NCI-H2171 treated with DMSO at 0.1 percent for 48 hours (cell line): ENCODE measurements at regions not wholly inside any gene's neighbourhood (a gene's known extent, or its start where the extent isn't known, plus 50 kb on each side); places are given as distances from the start of the nearest gene placed in this dataset.

Experiments
- DNase-seq: peaks from one replicate; lab custom pipeline; 2025; lab: John Stamatoyannopoulos, UW

- DNase-seq: no peak
Observed at GRCh38 chr12:115176741-115177400, 492.9 kb upstream of the TBX3 start.

GRCh38 chr12:115174920-115175319 lies 490.9 kb upstream of the TBX3 start:
- no peak for DNase-seq

- no peak for DNase-seq
Observed at GRCh38 chr12:115172521-115172920, 488.5 kb upstream of the TBX3 start.

DNA sequence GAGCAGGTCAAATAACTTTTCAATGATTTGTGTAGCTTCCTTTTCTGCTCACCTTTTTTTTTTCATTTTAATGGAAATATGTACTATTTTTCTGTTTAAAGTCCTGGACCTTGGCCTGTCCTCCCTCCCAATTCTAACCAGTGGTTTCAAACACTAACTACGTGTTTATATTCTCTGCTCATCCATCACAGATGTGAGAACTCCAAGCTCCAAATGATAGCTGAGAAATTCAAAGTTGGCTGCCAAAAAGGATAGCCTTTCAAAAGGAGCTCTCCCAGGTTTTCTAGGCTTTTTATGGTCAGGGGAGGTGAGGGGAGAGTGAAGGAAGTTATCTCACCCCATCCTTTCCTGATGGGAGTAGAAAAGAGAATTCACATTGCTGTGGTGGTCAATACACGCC lies 486.0 kb upstream of the TBX3 start:
- no peak for DNase-seq

GRCh38 chr12:115166698-115167315 lies 482.8 kb upstream of the TBX3 start:
- no peak for DNase-seq

DNA sequence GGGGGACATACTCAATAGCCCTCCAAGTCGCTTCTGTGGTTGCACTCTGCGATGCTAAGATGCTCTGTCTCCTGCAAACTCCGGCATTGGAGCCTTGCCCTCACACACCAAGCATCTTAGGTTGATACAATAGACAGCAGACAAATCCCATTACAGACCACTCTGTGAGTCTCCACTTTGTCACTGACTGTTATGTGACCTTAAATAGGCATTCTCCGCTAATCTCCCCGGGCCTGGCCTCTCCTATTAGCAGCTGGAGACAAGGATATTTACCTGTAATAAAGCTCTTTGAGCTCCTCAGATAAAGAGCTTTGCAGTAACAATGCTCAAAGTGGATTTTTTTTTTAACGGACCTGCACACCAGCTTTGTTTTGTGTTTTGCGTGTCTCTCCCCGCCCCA lies 479.7 kb upstream of the TBX3 start:
- no peak for DNase-seq

- no peak for DNase-seq
Observed at GRCh38 chr12:115160271-115161128, 476.5 kb upstream of the TBX3 start.

- no peak for DNase-seq
Observed at GRCh38 chr12:115158816-115159215, 474.8 kb upstream of the TBX3 start.

- no peak for DNase-seq
Observed at GRCh38 chr12:115155665-115156645, 472.0 kb upstream of the TBX3 start.

DNA sequence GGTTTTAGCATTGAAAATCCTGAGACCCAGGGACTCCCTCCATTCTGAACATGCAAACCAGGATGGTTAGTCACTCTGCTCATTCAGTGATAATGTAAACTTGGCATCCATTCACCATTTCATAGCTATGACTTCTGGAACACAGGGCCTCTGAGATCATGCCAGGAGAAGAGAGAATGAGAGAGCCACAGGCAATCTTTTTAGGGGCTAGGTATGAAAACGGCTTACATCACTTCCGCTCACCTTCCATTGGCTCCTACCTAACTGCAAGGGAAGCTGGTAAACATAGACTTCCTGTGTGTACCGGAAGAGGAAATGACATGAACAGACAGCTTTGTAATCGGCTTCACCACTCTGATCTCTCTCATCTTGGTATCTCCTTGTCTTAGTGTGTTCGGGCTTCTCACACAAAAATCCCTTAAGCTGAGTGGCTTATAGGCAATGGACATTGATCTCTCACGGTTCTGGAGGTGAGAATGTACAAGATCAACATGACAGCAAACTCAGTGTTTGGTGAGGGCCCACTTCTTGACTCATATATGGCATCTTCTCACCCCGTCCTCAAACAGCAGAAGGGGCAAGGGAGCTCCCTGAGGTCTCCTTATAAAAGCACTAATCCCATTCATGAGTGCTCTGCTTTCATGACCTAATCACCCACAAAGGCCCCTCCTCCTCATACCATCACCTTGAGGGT lies 465.9 kb upstream of the TBX3 start:
- no peak for DNase-seq

DNA sequence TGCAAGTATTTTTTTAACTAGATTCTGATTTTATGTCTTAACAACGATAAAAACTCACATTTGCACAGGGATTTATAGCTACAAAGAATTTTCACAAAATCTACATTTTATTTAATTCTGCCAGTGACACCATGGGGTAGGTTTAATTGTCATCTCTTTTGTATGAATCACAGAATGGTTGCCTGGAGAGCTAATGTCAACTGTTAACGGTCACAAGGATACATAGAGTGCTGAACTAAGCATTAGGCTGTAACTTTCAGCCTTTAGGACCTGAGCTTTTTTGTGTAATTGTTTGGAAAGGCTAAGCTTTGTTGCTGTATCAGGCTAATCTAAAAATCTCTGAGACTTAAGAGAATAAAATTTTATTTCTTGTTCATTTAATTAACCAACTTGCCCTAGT lies 465.3 kb upstream of the TBX3 start:
- DNase-seq: no peak

- DNase-seq: no peak
Observed at GRCh38 chr12:115147916-115148315, 463.9 kb upstream of the TBX3 start.

- no peak for DNase-seq
Observed at GRCh38 chr12:115146453-115146852, 462.5 kb upstream of the TBX3 start.

GRCh38 chr12:115144425-115144824 lies 460.4 kb upstream of the TBX3 start:
- no peak for DNase-seq

DNA sequence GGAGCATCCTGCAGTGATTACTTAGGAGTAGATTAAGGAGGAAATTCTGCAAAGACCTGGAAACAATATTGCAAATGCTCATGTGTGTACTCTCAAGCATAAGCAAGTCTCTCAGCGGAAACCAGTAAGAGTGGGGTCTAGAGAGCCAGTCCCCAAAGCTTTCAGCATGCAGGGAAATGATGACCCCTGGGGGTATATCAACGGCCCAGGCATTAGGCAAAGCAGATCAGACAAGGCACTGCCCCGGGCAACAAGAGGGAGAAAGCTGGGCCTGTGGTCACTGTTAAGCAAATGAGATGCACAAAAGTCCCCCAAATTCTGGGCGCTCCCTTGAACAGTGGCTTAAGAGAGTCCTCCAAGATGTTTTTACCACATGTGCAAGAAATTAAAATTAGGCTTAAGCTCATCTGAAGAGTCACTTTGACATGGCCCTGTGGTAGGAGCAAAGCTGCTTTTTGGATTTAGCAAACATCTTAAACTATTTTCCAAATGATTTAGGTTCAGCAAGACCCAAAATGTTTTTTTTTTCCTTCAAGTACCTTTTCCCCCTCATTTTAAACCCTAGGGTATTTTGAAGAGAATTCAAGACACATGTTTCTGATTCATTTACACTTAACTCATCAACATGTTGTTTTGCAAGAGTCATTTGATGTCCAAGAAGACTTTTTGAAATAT lies 457.1 kb upstream of the TBX3 start:
- no peak for DNase-seq

GRCh38 chr12:115137812-115138521 lies 454.0 kb upstream of the TBX3 start:
- no peak for DNase-seq

GRCh38 chr12:115135800-115136211 lies 451.8 kb upstream of the TBX3 start:
- DNase-seq: no peak

GRCh38 chr12:115134298-115134697 lies 450.3 kb upstream of the TBX3 start:
- DNase-seq: no peak

GRCh38 chr12:115132905-115133304 lies 448.9 kb upstream of the TBX3 start:
- no peak for DNase-seq

DNA sequence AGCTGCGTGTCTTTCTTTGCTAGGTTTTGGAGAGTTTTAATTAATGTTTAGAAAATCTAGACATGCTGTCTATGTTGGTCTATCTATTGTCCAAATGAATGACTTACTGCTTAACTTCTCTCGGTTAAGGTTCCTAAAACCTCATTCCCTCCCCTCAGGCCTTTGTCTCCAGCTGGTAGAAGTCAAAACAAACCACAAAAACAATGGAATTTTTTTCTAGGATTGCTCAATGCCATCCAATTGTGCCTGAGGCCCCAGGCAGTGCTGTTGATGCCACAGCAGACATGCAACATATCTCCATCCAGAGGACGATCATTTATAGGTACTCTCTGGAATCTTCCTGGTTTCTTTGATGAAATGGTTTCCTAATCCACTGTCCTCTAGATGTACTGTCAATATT lies 448.2 kb upstream of the TBX3 start:
- DNase-seq: no peak
